Umbilical cord (tissue), 1 donor: ENCODE measurements at regions not wholly inside any gene's neighbourhood (a gene's known extent, or its start where the extent isn't known, plus 50 kb on each side); places are given as distances from the start of the nearest gene placed in this dataset.

Source experiments
- DNase-seq: peaks from one replicate; pipeline ENCODE4 v3.0.0-alpha.2; 2015; ENCODE audit warnings: low spot score

GRCh38 chr6:4588581-4588980, 187.6 kb upstream of the CDYL start:
- DNase-seq, result no peak

GRCh38 chr6:4588163-4588562, 188.0 kb upstream of the CDYL start:
- DNase-seq, result no peak

- no peak for DNase-seq
These were observed 189.0 kb upstream of the CDYL start for GRCh38 chr6:4587171-4587570.

GRCh38 chr6:4586469-4586859, 189.7 kb upstream of the CDYL start:
- DNase-seq, result no peak

- DNase-seq, result peak; percentile 23
These were observed 190.3 kb upstream of the CDYL start for GRCh38 chr6:4585682-4586468.

- DNase-seq, result no peak
These were observed 191.4 kb upstream of the CDYL start for GRCh38 chr6:4584801-4585200.

GRCh38 chr6:4582506-4583417, 193.4 kb upstream of the CDYL start:
- DNase-seq, result no peak

GRCh38 chr6:4581468-4582385, 194.5 kb upstream of the CDYL start:
- DNase-seq, result peak; percentile 50

GRCh38 chr6:4580361-4580760, 195.8 kb upstream of the CDYL start:
- no peak for DNase-seq

GRCh38 chr6:4577406-4577805, 198.8 kb upstream of the CDYL start:
- peak; percentile 72 for DNase-seq

GRCh38 chr6:4575714-4576113, 200.5 kb upstream of the CDYL start:
- no peak for DNase-seq

- DNase-seq, result peak; percentile 35
These were observed 202.2 kb upstream of the CDYL start for GRCh38 chr6:4574007-4574406.

- DNase-seq, result no peak
These were observed 205.2 kb upstream of the CDYL start for GRCh38 chr6:4571011-4571410.

GRCh38 chr6:4568138-4568537, 208.1 kb upstream of the CDYL start:
- DNase-seq, result no peak

- DNase-seq, result no peak
These were observed 209.1 kb upstream of the CDYL start for GRCh38 chr6:4567141-4567540.

GRCh38 chr6:4565301-4566250, 210.6 kb upstream of the CDYL start:
- no peak for DNase-seq

GRCh38 chr6:4564801-4565271, 211.4 kb upstream of the CDYL start:
- no peak for DNase-seq

GRCh38 chr6:4563877-4564276, 212.3 kb upstream of the CDYL start:
- no peak for DNase-seq

GRCh38 chr6:4563156-4563555, 213.0 kb upstream of the CDYL start:
- no peak for DNase-seq

- no peak for DNase-seq
These were observed 214.3 kb upstream of the CDYL start for GRCh38 chr6:4561773-4562400.
